ENCODE measurements at regions not wholly inside any gene's neighbourhood (a gene's known extent, or its start where the extent isn't known, plus 50 kb on each side); places are given as distances from the start of the nearest gene placed in this dataset.

DNA sequence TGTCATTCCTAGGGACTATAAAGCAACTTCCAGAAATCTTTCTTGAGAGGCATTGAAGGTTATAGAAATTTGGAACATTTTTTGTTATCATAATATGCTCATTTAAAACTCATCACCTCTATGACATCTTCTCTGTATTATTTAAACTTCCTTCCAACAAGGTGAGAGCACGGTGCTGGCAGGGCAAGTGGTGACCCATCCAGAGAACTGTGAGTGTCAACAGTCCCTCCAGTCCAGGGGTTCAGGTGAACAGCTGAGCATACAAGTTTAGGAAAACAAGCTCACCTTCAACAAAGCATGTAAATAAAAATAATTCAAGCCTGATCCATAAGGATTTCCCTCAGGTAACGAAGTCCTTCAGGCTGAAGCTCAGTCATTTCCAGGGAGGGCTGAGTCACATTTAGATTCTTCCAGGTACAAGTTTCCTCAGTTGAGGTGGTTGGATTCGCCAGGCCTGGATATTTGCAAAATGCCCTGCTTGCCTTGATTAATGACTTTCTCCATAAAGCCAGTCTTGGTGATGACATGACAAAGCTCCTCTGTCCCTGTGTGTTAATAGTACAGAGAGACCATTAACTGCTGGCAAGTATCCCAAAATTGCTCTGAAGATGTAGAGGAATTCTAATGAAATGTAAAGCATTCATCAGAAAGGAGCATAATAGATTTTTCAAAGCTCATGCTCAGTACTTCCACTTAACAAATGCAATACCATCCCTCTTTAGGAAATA is 263.6 kb upstream of the GADL1 start:
- TF ChIP-seq, protein P1, sequence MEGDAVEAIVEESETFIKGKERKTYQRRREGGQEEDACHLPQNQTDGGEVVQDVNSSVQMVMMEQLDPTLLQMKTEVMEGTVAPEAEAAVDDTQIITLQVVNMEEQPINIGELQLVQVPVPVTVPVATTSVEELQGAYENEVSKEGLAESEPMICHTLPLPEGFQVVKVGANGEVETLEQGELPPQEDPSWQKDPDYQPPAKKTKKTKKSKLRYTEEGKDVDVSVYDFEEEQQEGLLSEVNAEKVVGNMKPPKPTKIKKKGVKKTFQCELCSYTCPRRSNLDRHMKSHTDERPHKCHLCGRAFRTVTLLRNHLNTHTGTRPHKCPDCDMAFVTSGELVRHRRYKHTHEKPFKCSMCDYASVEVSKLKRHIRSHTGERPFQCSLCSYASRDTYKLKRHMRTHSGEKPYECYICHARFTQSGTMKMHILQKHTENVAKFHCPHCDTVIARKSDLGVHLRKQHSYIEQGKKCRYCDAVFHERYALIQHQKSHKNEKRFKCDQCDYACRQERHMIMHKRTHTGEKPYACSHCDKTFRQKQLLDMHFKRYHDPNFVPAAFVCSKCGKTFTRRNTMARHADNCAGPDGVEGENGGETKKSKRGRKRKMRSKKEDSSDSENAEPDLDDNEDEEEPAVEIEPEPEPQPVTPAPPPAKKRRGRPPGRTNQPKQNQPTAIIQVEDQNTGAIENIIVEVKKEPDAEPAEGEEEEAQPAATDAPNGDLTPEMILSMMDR (IDR thresholded peaks at IDR 0.05; ENCODE audit: insufficient read depth, low read length, poor library complexity, severe bottlenecking), result no peak
- Histone ChIP-seq H3K36me3 (ENCODE audit: control insufficient read depth, insufficient read depth, low read length) (no peaks in the 10 kb centered on the region), H3K4me3 (replicated peaks; ENCODE audit: low read depth, low read length) (no peak overlapping the region), H3K27me3 (replicated peaks; ENCODE audit: control insufficient read depth, insufficient read depth, low read length) (no peaks in the 10 kb centered on the region)
- no peak for DNase-seq (ENCODE audit: extremely low read depth, insufficient read length)

DNA sequence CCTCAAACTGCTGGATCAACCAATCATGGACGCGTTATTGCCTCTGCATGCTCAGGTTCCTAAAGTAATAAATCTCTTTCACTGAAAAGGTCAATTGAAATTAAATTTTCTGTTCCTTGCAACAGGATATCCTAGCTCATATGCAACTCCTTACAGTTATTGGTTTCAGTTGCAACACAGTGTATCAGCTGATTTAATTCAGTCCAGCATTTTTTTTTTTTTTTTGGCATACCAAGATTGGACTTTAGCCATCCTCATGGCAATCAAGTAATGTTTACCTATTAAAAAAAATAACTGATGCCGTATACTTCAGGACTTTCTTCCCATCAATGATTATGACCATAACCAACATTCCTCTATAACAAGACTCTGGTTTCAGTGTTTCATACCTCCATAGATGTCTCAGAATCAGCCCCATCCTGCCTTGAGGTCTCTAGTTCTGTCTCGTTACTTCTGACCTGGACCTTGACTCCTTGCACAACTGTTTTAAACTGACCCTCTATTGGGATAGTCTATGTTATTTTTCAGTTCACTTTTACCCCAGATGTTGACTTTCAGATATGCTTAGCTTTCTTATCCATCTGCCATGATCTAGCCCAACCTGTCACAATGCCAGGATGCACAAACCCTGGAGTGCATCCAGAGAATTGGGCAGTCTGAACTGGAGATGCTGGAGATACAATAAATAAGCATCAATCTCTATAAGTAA is 265.0 kb upstream of the GADL1 start:
- TF ChIP-seq, protein P1 (IDR thresholded peaks at IDR 0.05; ENCODE audit: insufficient read depth, low read length, poor library complexity, severe bottlenecking), result no peak
- no peak for DNase-seq (ENCODE audit: extremely low read depth, insufficient read length)
- Histone ChIP-seq H3K36me3 (ENCODE audit: control insufficient read depth, insufficient read depth, low read length) (no peaks in the 10 kb centered on the region), H3K4me3 (replicated peaks; ENCODE audit: low read depth, low read length) (no peak overlapping the region), H3K27me3 (replicated peaks; ENCODE audit: control insufficient read depth, insufficient read depth, low read length) (no peaks in the 10 kb centered on the region)

DNA sequence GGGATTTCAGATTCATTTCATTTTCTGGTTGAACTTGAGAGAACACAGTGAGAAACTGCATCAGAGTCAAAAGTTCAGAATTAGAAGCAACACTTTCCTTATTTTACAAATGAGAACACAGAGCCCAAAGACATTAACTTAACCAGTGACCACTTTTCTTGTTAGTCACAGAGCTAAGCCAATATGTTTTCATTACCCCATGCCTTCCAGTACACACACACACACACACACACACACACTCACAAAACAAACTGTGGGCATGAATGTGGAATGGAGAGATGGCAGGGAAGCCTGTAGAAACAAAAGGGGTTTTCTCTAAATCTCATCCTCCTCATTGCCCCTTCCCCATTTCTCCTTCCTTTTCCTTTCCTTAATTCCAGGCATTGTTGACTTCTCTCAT is 267.4 kb upstream of the GADL1 start:
- TF ChIP-seq, protein P1 (IDR thresholded peaks at IDR 0.05; ENCODE audit: insufficient read depth, low read length, poor library complexity, severe bottlenecking), result no peak
- no peaks in the 10 kb centered on the region for H3K27me3 ChIP-seq (replicated peaks; ENCODE audit: control insufficient read depth, insufficient read depth, low read length)

DNA sequence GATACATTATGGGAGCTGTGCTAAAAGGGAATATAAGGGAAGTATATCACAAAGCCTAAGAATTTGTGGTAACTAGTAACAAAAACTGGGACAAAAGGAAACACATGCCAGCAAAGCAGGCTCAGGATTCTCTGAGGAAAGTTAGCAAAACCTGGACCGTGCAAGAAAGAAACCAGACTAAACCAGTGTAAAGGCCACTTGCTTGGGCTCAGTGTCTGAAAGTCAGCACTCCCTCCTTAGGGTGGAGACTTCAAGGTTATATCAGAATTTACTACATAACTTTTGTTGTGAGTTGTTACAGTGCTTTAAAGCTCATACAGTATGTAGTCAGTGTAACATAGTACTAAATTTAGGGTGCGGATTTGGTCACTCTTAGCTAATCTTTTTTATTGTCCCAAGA is 269.9 kb upstream of the GADL1 start:
- no peak overlapping the region for H3K4me3 ChIP-seq (replicated peaks; ENCODE audit: low read depth, low read length)
- no peak for DNase-seq (ENCODE audit: extremely low read depth, insufficient read length)

More for the DNA sequence above, 267.4 kb upstream of the GADL1 start:
- no peak for DNase-seq (ENCODE audit: extremely low read depth, insufficient read length)
- Histone ChIP-seq H3K4me3 (replicated peaks; ENCODE audit: low read depth, low read length) (no peak overlapping the region), H3K36me3 (ENCODE audit: control insufficient read depth, insufficient read depth, low read length) (no peaks in the 10 kb centered on the region)

DNA sequence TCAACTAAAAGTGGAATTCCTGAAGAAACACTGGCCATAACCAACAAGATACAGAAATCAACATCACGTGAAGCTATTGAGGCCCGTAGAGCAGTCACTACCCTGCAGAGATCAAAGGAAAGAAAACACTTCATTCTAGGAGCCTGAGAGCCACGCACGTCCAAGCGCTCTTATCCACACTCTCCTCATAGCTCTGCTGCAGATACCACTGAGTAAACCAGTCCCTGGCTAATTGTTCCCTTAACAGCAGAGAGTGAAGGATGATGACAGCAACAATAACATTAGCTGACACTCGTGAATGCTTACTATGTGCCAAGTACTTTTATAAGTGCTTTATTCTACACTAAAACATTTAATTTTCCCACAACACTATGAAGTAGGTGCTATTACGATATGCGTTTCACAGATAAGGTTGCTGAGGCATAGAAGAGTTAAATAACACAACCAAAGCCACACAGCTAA is 271.0 kb upstream of the GADL1 start:
- TF ChIP-seq, protein P1 (IDR thresholded peaks at IDR 0.05; ENCODE audit: insufficient read depth, low read length, poor library complexity, severe bottlenecking), result no peak
- H3K4me3 ChIP-seq (replicated peaks; ENCODE audit: low read depth, low read length), result no peak overlapping the region
- DNase-seq (ENCODE audit: extremely low read depth, insufficient read length), result no peak
- H3K36me3 ChIP-seq (ENCODE audit: control insufficient read depth, insufficient read depth, low read length), result no peaks in the 10 kb centered on the region
- H3K27me3 ChIP-seq (replicated peaks; ENCODE audit: control insufficient read depth, insufficient read depth, low read length), result no peaks in the 10 kb centered on the region

More for the DNA sequence above, 269.9 kb upstream of the GADL1 start:
- Histone ChIP-seq H3K36me3 (ENCODE audit: control insufficient read depth, insufficient read depth, low read length) (no peaks in the 10 kb centered on the region), H3K27me3 (replicated peaks; ENCODE audit: control insufficient read depth, insufficient read depth, low read length) (no peaks in the 10 kb centered on the region)
- TF ChIP-seq, protein P1 (IDR thresholded peaks at IDR 0.05; ENCODE audit: insufficient read depth, low read length, poor library complexity, severe bottlenecking), result no peak
